ENCODE measurements at regions not wholly inside any gene's neighbourhood (a gene's known extent, or its start where the extent isn't known, plus 50 kb on each side); places are given as distances from the start of the nearest gene placed in this dataset.

DNA sequence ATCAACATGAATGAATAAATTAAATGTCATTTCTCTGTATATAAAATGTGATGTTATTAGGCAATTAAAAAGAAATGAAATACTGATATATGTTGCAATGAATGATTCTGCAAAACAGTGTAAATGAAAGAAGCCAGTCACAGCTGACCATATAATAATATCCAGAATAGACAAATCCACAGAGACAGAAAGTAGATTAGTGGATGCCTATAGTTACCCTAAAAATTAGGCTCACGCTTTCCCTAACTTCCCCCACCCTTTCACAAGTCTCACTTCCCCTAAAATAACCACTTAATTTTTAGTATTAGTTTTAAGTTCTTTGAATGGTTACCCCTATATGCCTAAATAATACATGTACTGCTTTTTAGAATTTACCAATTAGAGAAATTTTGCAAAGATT, 348.9 kb upstream of the FAR2 start:
- Mint-ChIP-seq H3K27ac (no peak overlapping the region), H3K27me3 (ENCODE audit: insufficient read depth) (peaks cover 2% of the 10 kb centered on the region; the same call in 1 of the 2 replicates), H3K4me1 (ENCODE audit: low read depth) (no peaks in the 10 kb centered on the region), H3K36me3 (ENCODE audit: low read depth) (no peaks in the 10 kb centered on the region), H3K9me3 (peaks cover 16% of the 10 kb centered on the region), H3K4me3 (no peak overlapping the region)
- no peak for TF ChIP-seq CTCF (IDR thresholded peaks at IDR 0.05)
- no peak for DNase-seq

GRCh38 chr12:28802706-28803438, 346.2 kb upstream of the FAR2 start:
- H3K36me3 Mint-ChIP-seq (ENCODE audit: low read depth), result no peaks in the 10 kb centered on the region
- peaks cover 5% of the 10 kb centered on the region; the same call in 1 of the 2 replicates for H3K9me3 Mint-ChIP-seq
- H3K4me1 Mint-ChIP-seq (ENCODE audit: low read depth), result no peaks in the 10 kb centered on the region
- no peak overlapping the region for H3K27ac Mint-ChIP-seq
- H3K4me3 Mint-ChIP-seq, result no peak overlapping the region
- no peak for TF ChIP-seq CTCF (IDR thresholded peaks at IDR 0.05)
- H3K27me3 Mint-ChIP-seq (ENCODE audit: insufficient read depth), result peaks cover 2% of the 10 kb centered on the region; the same call in 1 of the 2 replicates
- DNase-seq, result no peak

DNA sequence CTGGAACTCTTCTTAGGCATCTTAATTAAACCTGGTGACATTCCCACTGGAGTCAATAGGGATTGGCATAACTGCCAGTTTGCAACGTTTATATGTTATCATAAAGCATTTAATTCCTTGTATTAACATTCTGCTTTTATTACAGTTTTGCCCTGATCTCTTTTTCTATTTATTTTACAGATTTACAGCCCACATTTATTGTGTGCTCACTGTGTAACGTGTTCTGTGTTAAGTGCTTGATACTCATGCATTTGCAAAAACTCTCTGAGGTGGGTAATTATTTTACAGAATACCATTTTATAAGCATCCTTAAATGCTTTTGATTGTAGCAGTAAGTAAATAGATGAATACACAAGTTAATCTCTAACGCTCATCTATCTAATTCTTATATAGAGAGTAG, 341.5 kb upstream of the FAR2 start:
- Mint-ChIP-seq H3K36me3 (ENCODE audit: low read depth) (no peaks in the 10 kb centered on the region), H3K9me3 (no peaks in the 10 kb centered on the region; the same call in 1 of the 2 replicates), H3K4me3 (no peak overlapping the region), H3K4me1 (ENCODE audit: low read depth) (no peaks in the 10 kb centered on the region), H3K27ac (no peak overlapping the region), H3K27me3 (ENCODE audit: insufficient read depth) (no peaks in the 10 kb centered on the region)
- DNase-seq, result no peak
- no peak for TF ChIP-seq CTCF (IDR thresholded peaks at IDR 0.05)

DNA sequence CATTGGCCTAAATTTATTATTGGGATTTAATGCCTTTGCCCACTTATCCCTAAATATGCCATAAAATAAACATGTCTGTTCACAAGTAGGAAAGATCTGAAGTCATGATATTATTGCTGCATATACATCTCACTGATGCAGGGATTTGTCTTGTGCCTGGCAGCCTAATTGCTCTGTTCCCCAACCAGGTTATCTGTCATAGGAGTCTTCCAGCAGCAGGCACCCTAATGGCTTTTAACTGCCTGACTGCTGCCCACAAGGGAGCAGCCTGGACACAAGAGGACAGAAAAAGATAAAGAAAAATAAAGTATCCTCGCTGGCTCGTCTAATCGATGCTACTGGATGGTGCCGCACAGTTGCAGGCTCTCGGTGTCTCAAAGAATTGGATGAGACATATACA, 337.6 kb upstream of the FAR2 start:
- no peaks in the 10 kb centered on the region for H3K36me3 Mint-ChIP-seq (ENCODE audit: low read depth)
- H3K4me3 Mint-ChIP-seq, result no peak overlapping the region
- no peak overlapping the region for H3K27ac Mint-ChIP-seq
- DNase-seq, result no peak
- no peak for TF ChIP-seq CTCF (IDR thresholded peaks at IDR 0.05)
- H3K27me3 Mint-ChIP-seq (ENCODE audit: insufficient read depth), result peaks cover 2% of the 10 kb centered on the region; the same call in 1 of the 2 replicates
- no peaks in the 10 kb centered on the region; the same call in 1 of the 2 replicates for H3K9me3 Mint-ChIP-seq
- H3K4me1 Mint-ChIP-seq (ENCODE audit: low read depth), result no peaks in the 10 kb centered on the region

- no peak for TF ChIP-seq CTCF (IDR thresholded peaks at IDR 0.05)
- no peak for DNase-seq
- H3K9me3 Mint-ChIP-seq, result peaks cover 6% of the 10 kb centered on the region
- no peak overlapping the region for H3K27ac Mint-ChIP-seq
- H3K4me3 Mint-ChIP-seq, result no peak overlapping the region
- H3K36me3 Mint-ChIP-seq (ENCODE audit: low read depth), result no peaks in the 10 kb centered on the region
- H3K27me3 Mint-ChIP-seq (ENCODE audit: insufficient read depth), result peaks cover 2% of the 10 kb centered on the region; the same call in 1 of the 2 replicates
- no peaks in the 10 kb centered on the region for H3K4me1 Mint-ChIP-seq (ENCODE audit: low read depth)
Measured at GRCh38 chr12:28814246-28814645, 334.8 kb upstream of the FAR2 start.
